A549 (cell line): ENCODE measurements at regions not wholly inside any gene's neighbourhood (a gene's known extent, or its start where the extent isn't known, plus 50 kb on each side); places are given as distances from the start of the nearest gene placed in this dataset.

ENCODE experiments used
- CTCF ChIP-seq: fragments of >200 bp; sonication (Bioruptor Twin); formaldehyde crosslinking; IDR thresholded peaks from 3 replicates; pipeline ENCODE4 v1.5.1; 2016
- E2F6 ChIP-seq: IDR thresholded peaks from 2 replicates; pipeline ENCODE4 v1.6.1; 2012; ENCODE audit warnings: low read depth, borderline replicate concordance
- EP300 ChIP-seq, 2 experiments: fragments of >200 bp; sonication (Bioruptor Twin); formaldehyde crosslinking; IDR thresholded peaks; 2 replicates in 1 of 2; 3 replicates in 1 of 2; pipeline ENCODE4 v1.6.1; 2016 to 2017
- MAX ChIP-seq: IDR thresholded peaks from 2 replicates; pipeline ENCODE4 v1.6.1; 2012
- POLR2A ChIP-seq: IDR thresholded peaks from 2 replicates; pipeline ENCODE4 v1.6.1; 2012; ENCODE audit warnings: mild to moderate bottlenecking, low read length
- SMC3 ChIP-seq: fragments of >200 bp; sonication (Bioruptor Twin); formaldehyde crosslinking; IDR thresholded peaks from 3 replicates; pipeline ENCODE4 v1.6.1; 2018; ENCODE audit warnings: inconsistent platforms
- TP53 ChIP-seq: fragments of 250-450 bp; sonication (Bioruptor Pico); IDR thresholded peaks from 2 replicates; pipeline ENCODE4 v1.5.0; 2021; ENCODE audit warnings: mild to moderate bottlenecking, moderate library complexity
- ZFP36 ChIP-seq: fragments of 450-650 bp; IDR thresholded peaks from 2 replicates; pipeline ENCODE4 v1.6.1; 2014; ENCODE audit warnings: borderline replicate concordance; ENCODE audit not compliant: partially characterized antibody

GRCh38 chr7:52071744-52072143, 755.1 kb upstream of the COBL start:
- TF ChIP-seq TP53 (CRISPR knock-in tag) (no peak), SMC3 (no peak), MAX (no peak), EP300 (IDR thresholded peaks at IDR 0.05) (no peak), ZFP36 (no peak), POLR2A (no peak), CTCF (no peak), E2F6 (no peak)
